ENCODE measurements at regions not wholly inside any gene's neighbourhood (a gene's known extent, or its start where the extent isn't known, plus 50 kb on each side); places are given as distances from the start of the nearest gene placed in this dataset.

DNA sequence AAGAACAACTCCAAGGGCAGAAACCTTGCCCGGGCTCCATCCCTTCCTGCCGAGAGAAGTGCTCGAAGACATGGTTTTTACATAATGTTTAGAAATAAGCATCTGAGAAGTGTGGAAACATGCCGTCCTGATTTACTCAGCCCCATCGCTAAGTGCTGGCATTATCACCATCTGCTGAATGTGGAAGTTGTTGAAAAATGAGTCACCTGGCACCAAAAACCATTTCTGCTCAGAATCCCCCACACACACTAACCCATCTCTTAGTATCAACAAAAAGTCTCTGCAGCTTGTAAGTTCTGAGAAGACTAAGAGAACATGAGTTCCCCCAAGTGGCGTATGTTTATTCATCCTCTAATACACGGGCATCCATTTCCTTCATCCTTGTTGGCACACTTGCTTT lies 51.0 kb upstream of the ARL8B start:
- TF ChIP-seq POLR2A (IDR thresholded peaks at IDR 0.05; ENCODE audit: control extremely low read depth in 1 of 2, low read depth in 2 of 2, low read length in 2 of 2) (no peak), TEAD4 (IDR thresholded peaks at IDR 0.05; ENCODE audit: low read depth, low read length) (no peak), RAD21 (IDR thresholded peaks at IDR 0.05 in 1 of 2, conservative IDR thresholded peaks at IDR 0.05 in 1 of 2; ENCODE audit: low read depth in 2 of 2, low read length in 2 of 2) (no peak), KDM1A (IDR thresholded peaks at IDR 0.05; ENCODE audit: borderline replicate concordance, low read length) (no peak), RBBP5 (IDR thresholded peaks at IDR 0.05; ENCODE audit: borderline replicate concordance, low read depth, low read length) (no peak), JUN (IDR thresholded peaks at IDR 0.05; ENCODE audit: low read depth, low read length) (no peak), EZH2 (IDR thresholded peaks at IDR 0.05; ENCODE audit: low read depth, low read length, severe bottlenecking) (no peak), POLR2AphosphoS5 (IDR thresholded peaks at IDR 0.05; ENCODE audit: low read depth, low read length) (no peak)
- TF ChIP-seq, protein P1, sequence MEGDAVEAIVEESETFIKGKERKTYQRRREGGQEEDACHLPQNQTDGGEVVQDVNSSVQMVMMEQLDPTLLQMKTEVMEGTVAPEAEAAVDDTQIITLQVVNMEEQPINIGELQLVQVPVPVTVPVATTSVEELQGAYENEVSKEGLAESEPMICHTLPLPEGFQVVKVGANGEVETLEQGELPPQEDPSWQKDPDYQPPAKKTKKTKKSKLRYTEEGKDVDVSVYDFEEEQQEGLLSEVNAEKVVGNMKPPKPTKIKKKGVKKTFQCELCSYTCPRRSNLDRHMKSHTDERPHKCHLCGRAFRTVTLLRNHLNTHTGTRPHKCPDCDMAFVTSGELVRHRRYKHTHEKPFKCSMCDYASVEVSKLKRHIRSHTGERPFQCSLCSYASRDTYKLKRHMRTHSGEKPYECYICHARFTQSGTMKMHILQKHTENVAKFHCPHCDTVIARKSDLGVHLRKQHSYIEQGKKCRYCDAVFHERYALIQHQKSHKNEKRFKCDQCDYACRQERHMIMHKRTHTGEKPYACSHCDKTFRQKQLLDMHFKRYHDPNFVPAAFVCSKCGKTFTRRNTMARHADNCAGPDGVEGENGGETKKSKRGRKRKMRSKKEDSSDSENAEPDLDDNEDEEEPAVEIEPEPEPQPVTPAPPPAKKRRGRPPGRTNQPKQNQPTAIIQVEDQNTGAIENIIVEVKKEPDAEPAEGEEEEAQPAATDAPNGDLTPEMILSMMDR (IDR thresholded peaks at IDR 0.05; ENCODE audit: control extremely low read depth in 1 of 3, insufficient read depth in 1 of 3, low read depth in 1 of 3, low read length in 3 of 3), result no peak

All from H1 (cell line).